Progenitor cell of endocrine pancreas (in vitro differentiated cells): ENCODE measurements at regions not wholly inside any gene's neighbourhood (a gene's known extent, or its start where the extent isn't known, plus 50 kb on each side); places are given as distances from the start of the nearest gene placed in this dataset.

Source experiments
- DNase-seq: peaks from one replicate; pipeline ENCODE4 v3.0.0; 2021; ENCODE audit warnings: low spot score; ENCODE audit not compliant: unreplicated experiment
- H3K27ac Mint-ChIP-seq: 2 replicates; pipeline ENCODE4 v1.8.0; 2021; ENCODE audit warnings: mild to moderate bottlenecking, moderate library complexity, mixed read lengths
- H3K27me3 Mint-ChIP-seq: 2 replicates; pipeline ENCODE4 v1.8.0; 2021; ENCODE audit warnings: mixed read lengths
- H3K36me3 Mint-ChIP-seq: 2 replicates; pipeline ENCODE4 v1.8.0; 2022; ENCODE audit warnings: mixed read lengths; ENCODE audit not compliant: insufficient read depth
- H3K4me1 Mint-ChIP-seq: 2 replicates; pipeline ENCODE4 v1.8.0; 2021; ENCODE audit warnings: low read depth, mixed read lengths
- H3K4me3 Mint-ChIP-seq: 2 replicates; pipeline ENCODE4 v1.8.0; 2021; ENCODE audit warnings: low read depth, mild to moderate bottlenecking, moderate library complexity, mixed read lengths
- H3K9me3 Mint-ChIP-seq: 2 replicates; pipeline ENCODE4 v1.8.0; 2021; ENCODE audit warnings: low read depth, mixed read lengths
- CTCF ChIP-seq: fragments of 200-600 bp; sonication (generic); IDR thresholded peaks from one replicate; pipeline ENCODE4 v1.5.0; 2021; ENCODE audit warnings: antibody characterized with exemption, mild to moderate bottlenecking; ENCODE audit not compliant: unreplicated experiment

- Mint-ChIP-seq H3K4me3 (no peak overlapping the region), H3K9me3 (no peaks in the 10 kb centered on the region), H3K4me1 (peaks cover 2% of the 10 kb centered on the region), H3K27me3 (no peaks in the 10 kb centered on the region), H3K36me3 (peaks cover 1% of the 10 kb centered on the region), H3K27ac (no peak overlapping the region)
- no peak for TF ChIP-seq CTCF
- DNase-seq, result no peak
Observed at GRCh38 chr12:20264026-20264425, 104.3 kb upstream of the PDE3A start.

DNA sequence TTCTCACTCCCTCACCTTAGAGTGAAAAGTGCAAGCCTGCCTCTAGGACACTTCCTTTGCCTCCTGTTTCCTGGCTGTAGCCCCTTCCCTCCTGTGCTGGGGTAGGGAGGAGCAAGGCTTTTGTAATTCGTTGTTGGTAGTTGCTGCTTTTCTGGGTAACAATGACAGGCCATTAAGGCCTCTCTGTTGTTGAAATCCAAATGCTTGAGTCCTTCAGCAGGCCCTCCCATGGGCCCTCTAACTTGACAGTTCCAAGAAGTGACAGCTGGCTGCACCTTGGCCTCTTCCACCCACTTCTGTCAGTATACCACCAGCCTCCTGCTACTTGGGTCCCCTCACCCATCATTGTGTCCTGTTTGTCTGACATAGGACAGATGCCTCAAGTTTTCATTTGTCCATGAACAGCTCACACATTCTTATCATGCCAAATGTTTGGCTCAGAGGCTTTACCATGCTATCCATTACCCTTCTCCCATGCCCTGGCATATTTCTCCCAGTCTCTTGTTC lies 103.7 kb upstream of the PDE3A start:
- DNase-seq, result no peak
- no peaks in the 10 kb centered on the region for H3K9me3 Mint-ChIP-seq
- no peak for TF ChIP-seq CTCF
- peaks cover 9% of the 10 kb centered on the region for H3K4me1 Mint-ChIP-seq
- H3K27me3 Mint-ChIP-seq, result no peaks in the 10 kb centered on the region
- no peak overlapping the region for H3K27ac Mint-ChIP-seq
- H3K36me3 Mint-ChIP-seq, result no peaks in the 10 kb centered on the region
- H3K4me3 Mint-ChIP-seq, result no peak overlapping the region

DNA sequence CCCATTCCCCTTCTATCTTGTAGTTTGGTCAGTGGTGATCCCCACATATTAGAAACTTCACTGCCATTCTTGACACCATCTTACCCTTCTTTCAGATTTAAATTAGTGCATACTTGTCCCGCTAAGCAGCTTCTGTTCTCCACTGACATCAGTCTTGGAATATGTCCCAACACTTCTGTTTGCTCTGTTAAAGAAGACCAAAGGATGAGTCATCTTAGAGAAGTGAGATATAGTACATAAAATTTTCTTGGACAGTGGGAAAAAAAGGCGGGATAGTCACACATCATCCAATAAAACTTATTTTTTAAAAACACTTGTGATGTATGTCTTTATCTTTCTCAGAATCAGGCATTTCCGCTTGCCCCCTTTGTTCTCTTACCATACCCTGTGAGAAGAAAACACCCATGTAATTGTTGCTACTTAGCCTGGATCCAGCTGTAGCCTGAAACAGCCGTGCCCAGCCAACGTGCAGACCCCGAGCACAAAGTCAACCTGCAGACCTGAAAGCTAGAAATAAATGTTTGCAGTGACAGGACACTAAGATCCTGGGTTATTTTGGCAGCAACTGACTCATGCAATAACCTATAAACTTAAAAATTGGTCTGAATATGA lies 100.1 kb upstream of the PDE3A start:
- DNase-seq, result no peak
- H3K27ac Mint-ChIP-seq, result no peak overlapping the region

DNA sequence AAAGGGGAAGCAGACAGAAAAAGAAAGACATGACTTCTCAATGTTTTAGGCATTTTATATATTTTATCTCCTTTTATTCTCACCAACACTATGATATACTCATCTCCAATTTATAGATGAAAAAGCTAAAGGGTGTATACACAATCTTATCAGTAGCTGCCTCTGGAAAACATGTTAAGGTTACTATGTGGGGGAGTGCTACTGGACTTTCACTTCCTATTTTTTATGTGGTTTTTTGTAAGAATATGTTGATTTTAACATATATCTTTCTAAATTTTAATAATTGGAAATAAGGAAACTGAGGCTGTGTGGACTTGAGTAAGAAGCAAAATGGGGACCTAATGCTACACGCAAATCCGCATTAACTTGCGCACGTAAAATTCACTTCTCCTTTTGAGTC lies 99.6 kb upstream of the PDE3A start:
- H3K27ac Mint-ChIP-seq, result no peak overlapping the region
- no peak overlapping the region for H3K4me3 Mint-ChIP-seq
- no peak for TF ChIP-seq CTCF
- DNase-seq, result no peak
- H3K36me3 Mint-ChIP-seq, result no peaks in the 10 kb centered on the region
- peaks cover 13% of the 10 kb centered on the region for H3K4me1 Mint-ChIP-seq
- H3K9me3 Mint-ChIP-seq, result no peaks in the 10 kb centered on the region
- H3K27me3 Mint-ChIP-seq, result no peaks in the 10 kb centered on the region

More for the DNA sequence above, 100.1 kb upstream of the PDE3A start:
- no peaks in the 10 kb centered on the region for H3K27me3 Mint-ChIP-seq
- H3K36me3 Mint-ChIP-seq, result no peaks in the 10 kb centered on the region
- H3K4me1 Mint-ChIP-seq, result peaks cover 13% of the 10 kb centered on the region
- no peaks in the 10 kb centered on the region for H3K9me3 Mint-ChIP-seq
- no peak for TF ChIP-seq CTCF
- no peak overlapping the region for H3K4me3 Mint-ChIP-seq

- DNase-seq, result no peak
- no peak overlapping the region for H3K27ac Mint-ChIP-seq
- H3K27me3 Mint-ChIP-seq, result no peaks in the 10 kb centered on the region
- no peak overlapping the region for H3K4me3 Mint-ChIP-seq
- TF ChIP-seq CTCF, result no peak
- H3K4me1 Mint-ChIP-seq, result peaks cover 12% of the 10 kb centered on the region
- H3K9me3 Mint-ChIP-seq, result no peaks in the 10 kb centered on the region
- no peaks in the 10 kb centered on the region for H3K36me3 Mint-ChIP-seq
Observed at GRCh38 chr12:20269337-20270067, 98.8 kb upstream of the PDE3A start.
